Femur (tissue), 1 donor: ENCODE measurements at regions not wholly inside any gene's neighbourhood (a gene's known extent, or its start where the extent isn't known, plus 50 kb on each side); places are given as distances from the start of the nearest gene placed in this dataset.

Experiments used
- DNase-seq: peaks from one replicate; pipeline ENCODE4 v3.0.0-alpha.2; 2017

DNA sequence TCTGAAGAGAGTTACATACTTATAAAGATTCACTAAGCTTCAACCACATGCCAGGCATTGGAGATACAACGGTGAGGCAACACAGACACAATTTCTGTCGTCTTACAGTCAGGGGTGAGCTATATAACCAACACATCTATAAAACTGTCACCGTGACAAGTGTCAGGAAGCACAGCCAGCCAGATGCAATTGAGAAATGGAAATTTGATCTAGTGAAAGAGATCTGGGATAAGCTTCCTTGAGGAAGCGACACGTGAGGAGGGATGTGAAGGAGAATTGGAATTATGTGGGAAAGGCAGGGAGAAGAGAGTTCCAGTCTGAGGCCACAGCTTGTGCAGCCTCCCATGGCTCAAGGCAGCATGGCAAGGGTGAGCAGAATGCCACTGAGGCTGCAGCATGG, 50.9 kb upstream of the ZNF354B start:
- DNase-seq: no peak

DNA sequence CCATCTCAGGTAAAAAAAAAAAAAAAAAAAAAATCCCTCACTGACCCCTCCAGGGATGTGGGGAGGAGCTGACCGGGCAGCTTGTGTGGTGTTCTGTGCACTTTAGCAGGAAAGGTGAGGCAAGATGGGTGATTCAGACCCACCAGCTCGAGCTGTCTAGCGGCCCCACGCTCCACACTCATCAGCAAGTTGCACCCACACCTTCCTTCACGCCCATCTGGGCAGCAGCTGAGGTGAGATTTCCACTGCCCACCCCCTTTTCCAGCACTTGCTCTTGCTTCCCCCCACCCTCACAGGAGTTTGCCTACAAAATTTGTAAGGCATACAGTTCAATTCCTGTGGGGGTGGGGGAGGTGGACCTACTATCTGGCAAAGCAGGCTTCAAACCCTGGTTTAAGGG, 58.7 kb upstream of the ZNF354B start:
- no peak for DNase-seq

DNA sequence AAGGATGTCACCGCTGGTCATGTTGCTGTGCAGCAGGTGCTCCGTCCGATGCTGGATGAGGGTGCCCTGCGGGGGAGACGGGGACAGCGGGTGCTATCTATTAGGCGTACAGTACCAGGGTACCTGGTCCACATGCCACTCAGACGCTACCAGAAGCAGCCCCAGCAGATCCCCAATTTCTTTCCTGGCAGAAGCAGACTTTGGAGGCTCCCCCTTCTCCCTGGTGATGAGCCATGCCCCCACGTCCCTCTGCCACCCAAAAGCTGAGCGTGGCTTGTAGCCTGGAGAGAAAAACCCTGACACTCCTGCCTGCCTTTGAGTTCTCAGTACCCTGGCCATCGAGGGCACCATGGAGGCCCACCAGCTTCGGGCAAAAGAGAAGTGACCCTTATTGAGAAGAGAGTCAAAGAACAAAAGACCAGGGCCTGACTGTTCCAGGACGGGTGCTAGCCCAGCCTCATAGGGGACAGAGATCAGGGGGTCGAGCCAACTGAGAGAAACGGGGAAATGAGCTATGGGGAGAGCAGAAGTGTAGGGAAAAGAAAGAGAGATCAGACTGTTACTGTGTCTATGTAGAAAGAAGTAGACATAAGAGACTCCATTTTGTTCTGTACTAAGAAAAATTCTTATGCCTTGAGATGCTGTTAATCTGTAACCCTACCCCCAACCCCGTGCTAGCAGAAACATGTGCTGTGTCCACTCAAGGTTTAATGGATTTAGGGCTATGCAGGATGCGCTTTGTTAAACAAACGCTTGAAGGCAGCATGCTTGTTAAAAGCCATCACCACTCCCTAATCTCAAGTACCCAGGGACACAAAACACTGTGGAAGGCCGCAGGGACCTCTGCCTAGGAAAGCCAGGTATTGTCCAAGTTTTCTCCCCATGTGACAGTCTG, 62.0 kb upstream of the ZNF354B start:
- DNase-seq: no peak

DNA sequence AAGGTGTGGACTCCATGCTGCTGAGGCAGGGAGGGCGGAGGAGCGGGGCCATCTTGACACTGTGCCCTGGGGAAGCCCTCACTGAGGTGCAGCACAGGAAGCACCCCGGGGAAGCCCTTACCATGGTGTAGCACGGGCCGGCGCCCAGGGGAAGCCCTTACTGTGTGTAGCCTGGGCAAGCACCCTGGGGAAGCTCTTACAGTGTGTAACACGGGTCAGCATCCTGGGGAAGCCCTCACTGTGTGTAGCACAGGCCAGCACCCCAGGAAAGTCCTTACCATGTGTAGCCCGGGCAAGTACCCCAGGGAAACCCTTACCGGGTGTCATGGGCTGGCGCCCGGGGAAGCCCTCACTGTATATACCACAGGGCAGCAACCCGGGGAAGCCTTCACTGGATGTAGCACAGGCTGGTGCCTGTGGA, 62.6 kb upstream of the ZNF354B start:
- DNase-seq: no peak

DNA sequence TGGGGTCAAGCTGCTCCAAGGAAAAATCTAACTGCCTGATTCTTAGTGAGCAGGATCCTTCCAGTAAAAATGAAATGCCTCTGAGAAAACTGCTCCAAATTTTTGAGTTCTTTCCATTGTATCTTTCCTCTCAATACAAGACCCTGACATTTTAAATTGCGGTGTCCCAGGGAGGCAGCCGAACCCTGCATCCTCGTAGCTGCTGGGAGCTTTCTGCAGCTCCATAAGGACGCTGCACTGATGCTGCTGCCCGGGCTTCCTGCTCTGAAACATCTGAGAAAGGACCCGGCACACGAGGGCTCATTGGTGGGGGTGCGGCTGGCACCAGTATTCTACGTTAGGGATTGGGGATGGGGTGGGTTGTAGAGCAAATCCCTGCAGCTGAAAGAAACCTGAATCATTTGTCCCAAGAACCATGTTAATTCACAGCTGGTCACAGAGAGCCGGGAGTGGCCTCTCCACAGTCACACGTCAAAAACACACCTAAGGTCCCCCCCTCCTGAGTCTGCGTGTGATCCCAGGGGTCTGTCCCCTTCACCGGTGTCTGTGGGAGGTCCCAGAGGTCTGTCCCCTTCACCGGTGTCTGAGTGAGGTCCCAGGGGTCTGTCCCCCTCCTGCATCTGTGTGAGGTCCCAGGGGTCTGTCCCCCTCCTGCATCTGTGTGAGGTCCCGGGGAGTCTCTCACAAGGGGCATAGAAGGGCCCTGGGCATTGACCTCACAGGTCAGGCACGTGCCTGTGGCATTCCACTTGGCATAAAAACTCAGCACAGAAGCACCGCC, 63.4 kb upstream of the ZNF354B start:
- DNase-seq: no peak

DNA sequence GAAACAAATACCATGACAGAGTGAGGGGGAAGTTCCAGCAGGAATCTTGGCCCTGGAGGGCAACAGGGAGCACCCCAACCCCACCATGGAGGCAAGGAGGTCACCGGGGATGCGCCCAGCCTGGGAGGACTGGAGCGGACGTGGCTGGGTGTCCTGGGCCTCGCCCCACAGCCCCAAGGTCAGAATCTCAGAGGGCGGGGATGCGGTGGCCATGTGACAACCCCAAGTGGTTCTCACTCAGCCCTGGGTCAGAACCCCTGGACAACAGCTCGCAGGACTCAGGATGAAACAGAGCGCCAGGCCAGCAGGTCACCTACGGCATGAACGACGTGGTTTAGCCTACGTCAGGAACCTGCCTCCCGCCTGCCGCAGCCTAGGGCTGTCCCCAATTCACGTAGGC, 64.0 kb upstream of the ZNF354A start:
- DNase-seq: no peak

DNA sequence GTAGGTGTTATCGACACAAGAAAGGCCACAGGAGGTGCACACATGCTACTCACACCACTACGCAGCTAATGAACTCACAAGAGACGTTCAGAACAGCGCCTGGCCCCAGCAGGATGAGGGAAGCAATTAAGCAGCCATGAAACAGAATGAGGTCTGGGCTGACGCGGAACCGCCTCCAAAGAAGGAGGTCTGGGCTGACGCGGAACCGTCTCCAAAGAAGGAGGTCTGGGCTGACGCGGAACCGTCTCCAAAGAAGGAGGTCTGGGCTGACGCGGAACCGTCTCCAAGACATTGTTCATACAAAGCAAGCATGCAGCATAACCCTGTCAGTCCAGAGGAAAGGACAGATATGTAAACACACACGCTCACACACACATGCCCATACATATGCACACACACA, 63.2 kb upstream of the ZNF354A start:
- no peak for DNase-seq

DNA sequence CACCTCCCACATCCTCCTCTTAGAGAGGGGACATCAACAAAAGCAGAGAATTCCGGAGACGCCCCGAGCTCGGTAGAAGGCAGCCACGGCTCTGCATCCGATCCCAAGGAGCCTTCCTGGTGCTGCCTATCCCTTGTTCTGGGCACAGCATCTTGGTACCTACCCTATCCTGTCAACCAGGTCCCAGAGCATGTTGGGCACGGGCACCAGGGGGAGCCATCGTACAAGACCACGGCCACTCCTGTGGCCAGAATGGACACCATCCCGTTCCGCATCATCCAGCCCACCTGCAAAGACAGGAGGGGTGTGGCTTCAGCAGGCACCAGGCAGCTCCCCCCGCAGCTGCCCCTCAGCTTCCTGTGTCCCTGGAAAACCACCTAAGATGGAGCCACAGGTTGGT, 62.7 kb upstream of the ZNF354A start:
- DNase-seq: peak; percentile 41

DNA sequence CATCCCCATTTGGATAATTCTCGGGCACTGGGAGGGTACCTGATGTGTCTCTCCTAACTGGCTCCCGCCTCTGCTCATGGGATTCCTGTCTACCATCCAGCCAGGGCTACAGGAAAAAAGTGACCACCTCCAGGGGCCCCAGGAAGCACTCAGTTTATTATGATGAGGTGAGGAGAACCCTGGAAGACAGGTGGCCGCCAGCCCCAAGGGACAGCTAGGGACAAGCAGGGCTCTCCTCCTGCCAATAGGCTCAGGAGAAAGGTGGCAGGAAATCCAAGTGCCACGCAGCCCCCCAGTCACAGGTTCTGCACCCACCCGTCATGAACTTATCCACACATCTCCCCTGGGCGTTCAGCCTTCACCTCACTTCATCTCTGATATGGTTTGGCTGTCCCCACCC, 61.5 kb upstream of the ZNF354A start:
- no peak for DNase-seq

DNA sequence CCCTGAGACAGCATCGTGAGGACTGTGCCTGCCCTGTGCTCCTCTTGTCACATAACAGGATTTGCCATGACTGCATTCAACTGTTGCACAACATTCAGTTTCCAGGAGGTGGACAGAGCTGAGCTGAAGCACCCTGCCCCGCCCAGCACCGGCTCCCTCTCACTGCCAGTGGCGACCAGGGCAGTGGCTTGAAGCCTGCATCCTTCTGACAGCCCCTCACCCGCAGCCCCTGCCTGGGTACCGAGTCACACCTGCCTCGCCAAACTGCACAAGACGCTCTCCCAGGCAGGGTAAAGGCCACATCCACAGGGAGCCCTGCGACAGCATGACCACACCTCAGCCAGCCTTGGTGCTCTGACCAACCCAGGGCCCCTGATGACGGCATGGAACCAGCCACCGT, 59.9 kb upstream of the ZNF354A start:
- DNase-seq: no peak

DNA sequence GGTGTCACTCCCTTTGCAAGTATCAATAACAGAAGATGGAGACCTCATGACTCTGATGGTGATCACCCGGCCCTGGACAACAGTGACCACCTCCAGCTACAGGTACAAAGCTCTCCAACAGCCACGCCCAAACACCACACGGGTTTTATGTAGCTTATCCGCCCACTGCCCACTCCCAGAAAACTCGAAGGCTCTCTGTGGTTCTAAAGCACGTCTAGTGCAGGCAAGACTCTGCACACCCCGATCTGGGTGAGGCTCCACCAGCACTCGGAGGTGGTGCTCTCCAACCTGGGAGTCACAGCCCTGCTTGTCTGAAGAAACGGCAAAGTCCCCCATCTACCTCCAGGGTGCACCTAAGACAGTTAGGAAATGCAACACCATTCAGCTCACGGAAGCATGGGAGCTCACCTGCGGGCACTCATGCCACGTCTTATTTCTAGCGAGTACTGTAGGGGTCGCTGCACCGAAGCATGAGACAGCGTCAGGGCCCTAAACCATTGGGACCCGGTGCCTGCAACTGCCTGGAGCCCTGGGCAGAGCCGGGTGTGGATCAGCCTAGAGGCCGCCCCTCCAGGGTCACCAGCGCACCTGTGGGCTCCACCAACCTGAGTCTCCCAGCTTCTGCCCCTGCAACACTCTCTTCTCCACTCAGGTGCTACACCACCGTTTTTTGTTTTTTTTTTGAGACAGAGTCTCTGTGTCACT, 58.1 kb upstream of the ZNF354A start:
- no peak for DNase-seq

DNA sequence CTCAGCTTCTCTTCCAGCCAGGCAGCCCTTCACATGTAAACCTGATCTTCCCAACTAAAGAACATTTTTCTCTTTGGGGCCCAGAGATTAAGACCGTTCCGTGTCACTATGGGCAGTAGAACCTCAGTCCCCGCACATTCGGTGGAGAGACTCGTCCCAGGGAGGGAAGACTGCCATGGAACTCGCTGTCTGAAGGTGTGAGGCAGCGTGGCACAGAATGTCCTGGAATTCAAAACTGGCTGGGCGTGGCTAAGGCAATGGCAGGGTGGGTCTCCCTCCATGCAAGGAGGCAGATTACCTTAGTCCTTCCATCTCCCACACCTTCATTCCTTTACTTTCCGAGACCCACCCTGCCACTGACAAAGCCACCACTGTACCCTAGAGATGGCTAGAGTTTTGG, 57.4 kb upstream of the ZNF354A start:
- no peak for DNase-seq

DNA sequence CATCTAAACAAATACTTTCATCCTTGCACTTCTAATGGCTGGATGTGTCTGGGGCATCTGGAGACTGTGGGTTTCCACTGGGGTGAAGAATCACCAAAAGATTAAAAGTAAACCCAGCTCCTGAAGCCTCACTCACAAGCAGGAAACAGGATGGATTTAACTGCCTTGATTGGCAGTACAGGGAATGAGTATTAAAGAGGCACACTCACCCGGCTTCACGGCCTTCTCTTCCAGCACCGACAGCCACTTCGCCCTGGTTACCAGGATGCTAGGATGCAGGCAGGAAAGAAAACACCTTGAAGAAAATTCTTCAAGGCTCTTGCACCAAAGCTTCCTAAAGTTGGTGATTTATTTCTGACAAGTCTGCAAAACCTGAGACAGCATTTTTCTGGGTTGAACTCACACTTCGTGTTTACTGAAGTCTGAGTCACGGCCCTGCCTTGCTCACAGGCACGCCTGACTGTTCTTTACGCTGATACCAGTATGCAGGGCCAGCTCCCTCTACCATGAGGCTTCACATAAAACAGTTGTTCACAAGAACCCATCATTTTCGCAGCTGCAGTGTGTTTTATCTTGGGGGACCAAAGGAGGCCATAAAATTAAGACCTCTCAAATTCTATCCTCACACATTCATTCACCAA, 56.5 kb upstream of the ZNF354A start:
- no peak for DNase-seq

DNA sequence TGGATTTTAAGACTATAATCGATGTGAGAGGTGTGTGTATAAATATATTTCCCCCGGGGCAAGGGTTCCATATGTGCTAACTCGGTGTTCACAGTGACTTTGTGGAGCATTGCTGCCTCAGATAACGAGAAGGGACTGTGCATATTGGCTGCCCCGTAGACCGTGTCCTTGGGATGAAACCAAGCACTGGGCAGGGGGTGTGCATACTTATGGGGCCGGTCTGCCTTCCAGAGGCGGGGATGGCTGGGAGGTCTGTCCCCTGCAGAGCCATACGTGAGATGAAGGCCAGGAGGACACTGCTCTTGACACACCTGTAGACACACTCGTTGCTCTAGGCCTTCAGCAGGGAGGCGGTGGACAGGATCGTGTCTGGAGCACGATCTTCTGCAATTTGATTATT, 56.0 kb upstream of the ZNF354A start:
- no peak for DNase-seq

DNA sequence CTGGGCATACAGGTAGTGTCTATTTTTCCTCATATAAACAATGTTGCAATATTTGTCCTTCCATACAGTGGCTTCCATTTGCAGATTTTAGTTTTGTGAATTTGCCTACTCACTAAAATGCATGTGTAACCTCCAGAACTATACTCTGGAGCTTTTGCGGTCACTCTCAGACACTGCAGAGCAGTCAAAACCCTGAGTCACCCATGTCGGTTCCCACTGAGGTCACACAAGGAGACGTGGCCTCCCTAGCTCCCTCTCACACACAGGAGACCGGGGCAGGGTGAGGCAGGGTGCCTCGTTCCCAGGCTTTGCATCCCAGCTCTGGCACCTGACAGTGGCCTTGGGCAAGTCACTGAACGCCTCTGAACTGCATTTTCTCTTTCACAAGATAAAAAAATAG, 55.5 kb upstream of the ZNF354A start:
- DNase-seq: no peak

DNA sequence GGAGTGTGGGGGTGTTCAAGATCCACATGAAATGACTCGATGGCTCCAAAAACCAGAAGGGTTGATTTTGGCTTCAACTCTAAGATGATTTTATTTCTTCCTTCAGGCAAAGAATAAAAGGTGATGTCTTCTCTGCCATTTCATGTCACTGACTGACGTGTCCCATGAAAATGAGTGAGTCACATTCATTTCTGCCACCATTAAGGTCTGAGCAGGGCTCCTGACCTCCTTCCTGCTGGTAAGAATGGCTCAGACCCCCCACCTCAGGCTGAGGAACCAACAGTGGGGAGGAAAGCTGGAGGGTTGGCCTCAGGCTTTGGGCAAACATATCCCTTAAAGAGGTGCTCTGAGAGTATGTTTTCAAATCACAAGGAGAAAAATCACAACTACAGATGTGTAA, 53.9 kb upstream of the ZNF354A start:
- DNase-seq: no peak

DNA sequence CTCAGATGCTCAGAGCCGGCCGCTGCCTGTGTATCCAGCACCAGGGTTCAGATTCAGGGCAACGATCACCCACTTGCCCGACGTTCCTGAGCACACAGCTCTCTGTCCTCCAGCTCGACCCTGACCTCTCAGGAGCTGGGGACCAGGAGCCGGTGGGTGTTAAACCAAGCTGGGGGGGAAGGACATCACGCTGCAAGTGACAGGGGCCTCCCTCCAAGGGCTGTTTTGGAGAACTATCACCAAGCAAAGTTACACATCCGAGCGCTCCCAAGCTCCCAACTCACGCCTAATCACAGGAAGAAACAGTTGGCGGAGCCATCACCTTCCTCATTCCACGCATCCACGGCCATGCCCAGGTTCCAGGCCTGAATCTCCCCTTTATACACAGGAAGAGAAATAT, 51.5 kb upstream of the ZNF354A start:
- DNase-seq: no peak

DNA sequence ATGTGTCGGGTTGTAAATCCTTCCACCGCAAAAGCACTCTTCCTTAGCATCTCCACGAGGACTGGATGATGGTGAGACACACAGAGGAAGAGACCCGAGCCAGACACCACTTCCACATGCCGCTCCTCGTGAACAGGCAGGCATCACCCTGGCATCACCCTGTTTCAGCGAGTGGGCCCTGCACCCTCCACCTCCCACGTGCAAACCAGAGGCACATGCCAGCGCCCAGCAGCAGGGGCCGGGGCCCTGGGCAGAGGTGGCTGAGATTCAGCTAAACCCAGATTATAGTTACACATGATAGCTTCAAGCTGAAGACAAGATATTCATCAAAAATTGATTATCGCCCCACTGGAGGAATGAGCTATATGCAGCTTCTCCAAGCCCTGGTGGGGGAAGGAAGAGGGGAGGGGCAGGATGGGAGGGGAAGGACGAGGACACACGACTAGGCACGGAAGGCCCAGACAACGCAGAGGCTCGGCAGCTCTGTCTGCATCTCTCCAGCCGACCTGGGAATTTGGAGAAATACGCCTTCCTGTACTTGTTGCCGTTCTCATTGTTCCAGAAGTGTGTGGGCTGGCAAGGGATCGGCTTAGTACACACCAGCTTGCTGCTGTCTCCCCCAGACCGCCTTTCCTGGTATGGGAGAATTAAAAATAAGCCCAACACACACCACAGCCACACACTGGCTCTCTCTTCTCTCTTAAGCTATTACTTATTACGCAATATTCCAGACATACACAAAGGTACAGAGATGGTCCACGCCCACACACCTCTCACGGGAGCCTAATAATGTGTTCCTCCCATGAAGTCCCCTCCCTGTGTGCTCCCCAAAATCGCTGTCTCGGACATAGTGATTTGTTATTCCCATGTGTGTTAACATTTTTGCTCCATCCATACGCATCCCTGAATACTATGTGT, 50.4 kb upstream of the ZNF354A start:
- no peak for DNase-seq
